GM12874 (cell line): ENCODE measurements at regions not wholly inside any gene's neighbourhood (a gene's known extent, or its start where the extent isn't known, plus 50 kb on each side); places are given as distances from the start of the nearest gene placed in this dataset.

ENCODE experiments used
- TF ChIP-seq, protein P1 (sequence below): IDR thresholded peaks from 2 replicates; pipeline ENCODE4 v1.5.1; 2011; ENCODE audit warnings: low read depth, mild to moderate bottlenecking, control low read depth, low read length, moderate library complexity; ENCODE audit not compliant: insufficient read depth

DNA sequence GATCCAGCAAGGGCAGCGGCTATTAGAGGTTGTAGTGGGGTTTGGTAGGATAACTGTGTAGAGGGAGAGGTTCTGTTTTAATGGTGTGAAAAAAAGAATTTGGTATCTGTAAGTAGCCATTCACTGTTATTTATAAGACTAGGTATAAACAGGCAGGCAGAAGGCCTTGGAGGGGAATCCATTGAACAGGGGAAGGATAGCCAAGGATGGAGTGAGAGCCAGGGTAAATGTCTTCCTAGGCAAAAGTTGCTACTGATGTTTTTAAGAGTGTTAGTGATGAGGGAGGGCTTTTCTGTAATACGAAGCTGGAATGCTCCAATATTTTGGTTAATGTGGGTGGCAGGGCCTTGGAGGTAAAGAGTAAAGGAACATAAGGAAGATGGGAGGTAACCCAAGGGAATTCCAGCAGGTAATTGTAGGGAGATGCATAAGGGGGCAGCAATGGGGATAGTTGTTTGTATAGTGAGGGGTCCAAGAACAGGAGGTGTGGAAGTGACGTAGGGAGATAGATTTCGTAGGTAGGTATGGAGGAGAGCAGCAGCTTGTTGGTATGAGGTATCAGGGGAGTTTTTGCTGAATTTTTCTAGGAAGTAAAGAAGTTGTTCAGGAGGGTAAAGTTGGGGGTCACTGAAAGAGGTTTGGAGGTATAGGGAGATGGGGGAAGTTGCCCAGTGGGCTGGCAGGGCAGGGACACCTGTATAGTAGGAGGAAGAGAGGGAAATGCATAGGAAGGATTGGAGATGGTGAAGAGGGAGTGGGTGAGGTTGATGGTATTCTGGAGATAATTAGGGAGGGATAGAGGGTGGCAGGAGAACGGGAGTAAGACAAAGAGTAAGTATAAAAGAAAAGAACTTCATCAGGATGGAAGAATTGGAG is 752.4 kb upstream of the ADGRB3 start:
- TF ChIP-seq, protein P1, sequence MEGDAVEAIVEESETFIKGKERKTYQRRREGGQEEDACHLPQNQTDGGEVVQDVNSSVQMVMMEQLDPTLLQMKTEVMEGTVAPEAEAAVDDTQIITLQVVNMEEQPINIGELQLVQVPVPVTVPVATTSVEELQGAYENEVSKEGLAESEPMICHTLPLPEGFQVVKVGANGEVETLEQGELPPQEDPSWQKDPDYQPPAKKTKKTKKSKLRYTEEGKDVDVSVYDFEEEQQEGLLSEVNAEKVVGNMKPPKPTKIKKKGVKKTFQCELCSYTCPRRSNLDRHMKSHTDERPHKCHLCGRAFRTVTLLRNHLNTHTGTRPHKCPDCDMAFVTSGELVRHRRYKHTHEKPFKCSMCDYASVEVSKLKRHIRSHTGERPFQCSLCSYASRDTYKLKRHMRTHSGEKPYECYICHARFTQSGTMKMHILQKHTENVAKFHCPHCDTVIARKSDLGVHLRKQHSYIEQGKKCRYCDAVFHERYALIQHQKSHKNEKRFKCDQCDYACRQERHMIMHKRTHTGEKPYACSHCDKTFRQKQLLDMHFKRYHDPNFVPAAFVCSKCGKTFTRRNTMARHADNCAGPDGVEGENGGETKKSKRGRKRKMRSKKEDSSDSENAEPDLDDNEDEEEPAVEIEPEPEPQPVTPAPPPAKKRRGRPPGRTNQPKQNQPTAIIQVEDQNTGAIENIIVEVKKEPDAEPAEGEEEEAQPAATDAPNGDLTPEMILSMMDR, result no peak

DNA sequence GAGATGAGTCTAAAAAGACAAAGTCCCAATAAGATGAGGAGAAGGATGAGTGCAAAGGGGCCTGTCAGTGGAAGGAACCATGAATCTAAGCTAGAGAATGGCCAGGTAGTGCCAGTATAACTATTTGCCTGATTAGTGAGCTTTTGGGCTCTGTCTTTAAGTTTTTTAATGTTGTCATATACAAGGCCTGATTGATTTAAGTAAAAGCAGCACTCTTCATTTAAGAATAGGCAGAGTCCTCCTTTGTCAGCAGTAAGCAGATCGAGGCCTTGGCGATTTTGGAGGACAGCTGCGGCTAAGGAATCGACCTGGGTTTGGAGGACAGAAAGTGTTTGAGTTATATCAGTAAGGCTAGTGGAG is 753.4 kb upstream of the ADGRB3 start:
- TF ChIP-seq, protein P1, result no peak

GRCh38 chr6:67880939-67881705 is 754.0 kb upstream of the ADGRB3 start:
- TF ChIP-seq, protein P1, result no peak

- TF ChIP-seq, protein P1, result no peak
Observed at GRCh38 chr6:67877288-67877687, 757.8 kb upstream of the ADGRB3 start.

DNA sequence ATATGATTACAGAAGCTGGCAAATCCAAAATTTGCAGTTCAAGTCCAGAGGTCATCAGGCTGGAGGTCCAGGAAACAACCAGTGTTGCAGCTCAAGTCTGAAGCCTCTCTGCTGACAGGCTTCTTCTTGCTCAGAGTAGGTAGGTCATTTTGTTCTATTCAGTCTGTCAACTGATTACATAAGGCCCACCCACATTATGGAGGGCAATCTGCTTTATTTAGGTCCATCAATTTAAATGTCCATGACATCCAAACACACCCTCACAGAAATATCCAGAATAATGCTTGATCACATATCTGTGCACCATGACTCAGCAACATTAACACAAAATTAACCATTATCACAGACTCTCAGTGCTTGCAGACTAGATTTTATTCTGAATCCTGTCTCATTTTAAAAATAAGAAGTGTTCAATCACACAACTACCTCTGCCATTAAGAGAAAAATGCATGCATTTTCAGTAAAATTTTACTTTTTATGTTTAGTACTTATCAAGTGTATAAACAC is 759.2 kb upstream of the ADGRB3 start:
- TF ChIP-seq, protein P1, result no peak

DNA sequence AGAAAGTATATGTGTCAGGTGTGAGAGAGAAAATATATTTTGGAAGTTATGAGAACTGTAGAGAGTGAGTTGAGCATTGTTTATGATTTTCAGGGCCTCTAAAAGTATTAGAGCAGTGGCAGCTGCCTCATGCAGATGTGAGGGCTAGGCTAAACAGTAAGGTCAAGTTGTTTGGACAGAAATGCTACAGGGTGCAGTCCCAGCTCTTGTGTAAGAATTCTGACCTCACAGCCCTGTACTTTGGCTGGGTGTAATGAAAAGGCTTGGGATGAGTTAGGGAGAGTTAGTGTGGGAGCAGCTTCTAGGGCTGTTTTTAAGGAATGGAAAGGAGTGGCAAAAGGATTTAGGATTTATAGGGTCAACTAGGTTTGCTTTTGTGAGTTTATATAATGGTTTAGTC is 764.8 kb upstream of the ADGRB3 start:
- TF ChIP-seq, protein P1, result no peak

DNA sequence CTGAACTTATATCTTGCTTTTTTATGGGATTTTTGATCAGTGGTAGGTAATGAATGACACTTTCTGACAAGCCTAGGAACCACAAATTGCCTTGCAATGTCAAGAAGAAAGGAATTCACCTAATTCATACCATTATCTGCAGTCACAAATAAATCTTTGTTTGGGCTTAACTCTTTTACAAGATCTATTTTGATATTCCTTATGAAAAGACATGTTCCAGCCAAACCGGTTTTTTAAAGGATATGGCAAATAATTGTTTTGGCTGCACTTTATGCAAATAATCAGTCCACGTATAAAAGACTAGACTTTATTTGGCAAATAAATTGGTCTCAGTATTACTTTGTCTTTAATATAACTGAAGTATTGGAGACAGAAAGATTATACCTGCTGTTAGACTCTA is 771.7 kb upstream of the ADGRB3 start:
- TF ChIP-seq, protein P1, result no peak
